Prostate gland (tissue), 2 donors: ENCODE measurements at regions not wholly inside any gene's neighbourhood (a gene's known extent, or its start where the extent isn't known, plus 50 kb on each side); places are given as distances from the start of the nearest gene placed in this dataset.
"Not testable (repeated sequence)": the region's sequence is repeated elsewhere in the genome, so short reads cannot be mapped to it uniquely, and the experiment has no call there.

Experiments used
- DNase-seq: peaks from one replicate; pipeline ENCODE4 v3.0.0-alpha.2; 2019; ENCODE audit warnings: low spot score
- H3K27ac ChIP-seq, 2 donors: fragments of 200-600 bp; sonication (generic); 2 replicates each; pipeline ENCODE4 v1.5.1; 2017 to 2019
- H3K27me3 ChIP-seq: fragments of 200-600 bp; sonication (generic); replicated peaks from 2 replicates; pipeline ENCODE4 v1.5.1; 2019; ENCODE audit not compliant: insufficient read depth
- H3K36me3 ChIP-seq, 2 donors: fragments of 200-600 bp; sonication (generic); 1 replicate in 1 of 2; 2 replicates in 1 of 2; pipeline versions ENCODE4 v1.5.1 to v1.8.1; 2017 to 2019
- H3K4me1 ChIP-seq: fragments of 200-600 bp; sonication (generic); replicated peaks from 2 replicates; pipeline ENCODE4 v1.5.1; 2019
- H3K4me3 ChIP-seq, 2 donors: fragments of 200-600 bp; sonication (generic); 2 replicates each; pipeline ENCODE4 v1.5.1; 2017 to 2019
- H3K9me3 ChIP-seq: fragments of 200-600 bp; sonication (generic); 2 replicates; pipeline ENCODE4 v1.5.1; 2017
- CTCF ChIP-seq, 4 experiments: fragments of 200-600 bp in 2 of 4; fragments of 450-650 bp in 2 of 4; sonication (generic) in 2 of 4; IDR thresholded peaks; 1 replicate in 3 of 4; 2 replicates in 1 of 4; pipeline ENCODE4 v1.5.1; 2016 to 2019; ENCODE audit warnings: antibody characterized with exemption in 4 of 4, mild to moderate bottlenecking in 2 of 4, moderate library complexity in 2 of 4
- POLR2A ChIP-seq: fragments of 450-650 bp; IDR thresholded peaks from one replicate; pipeline ENCODE4 v1.6.1; 2016; ENCODE audit warnings: antibody characterized with exemption, mild to moderate bottlenecking
- POLR2AphosphoS5 ChIP-seq: sonication (generic); formaldehyde crosslinking; IDR thresholded peaks from one replicate; pipeline ENCODE4 v1.6.1; 2017; ENCODE audit warnings: antibody characterized with exemption
- WGBS: methylation state at CpG from one replicate; pipeline ENCODE4 v1.1.5; 2018; 5-methylcytosine and 5-hydroxymethylcytosine counted together
- intact Hi-C: fragments of 100-400 bp; cut with DNase I; formaldehyde crosslinking; loops from one replicate; pipeline ENCODE4 v1.14.2; 2022

- intact Hi-C loops = no loop called here
- no peak for DNase-seq
- no peaks in the 10 kb centered on the region for H3K4me1 ChIP-seq
- H3K27ac ChIP-seq = no peak overlapping the region
- no peaks in the 10 kb centered on the region for H3K36me3 ChIP-seq
- no peak overlapping the region for H3K4me3 ChIP-seq
- 79% methylated on average over 4 of the region's 4 CpGs for WGBS
- H3K9me3 ChIP-seq = no peaks in the 10 kb centered on the region
- TF ChIP-seq CTCF (IDR thresholded peaks at IDR 0.05) (no peak), POLR2A (no peak), POLR2AphosphoS5 (no peak)
- no peaks in the 10 kb centered on the region for H3K27me3 ChIP-seq
Observed at GRCh38 chr21:20452935-20453334, 545.3 kb upstream of the NCAM2 start.

GRCh38 chr21:20459838-20460237 lies 538.4 kb upstream of the NCAM2 start:
- DNase-seq = no peak
- Histone ChIP-seq H3K4me1 (no peaks in the 10 kb centered on the region), H3K27ac (no peak overlapping the region), H3K9me3 (no peaks in the 10 kb centered on the region), H3K27me3 (no peaks in the 10 kb centered on the region), H3K4me3 (no peak overlapping the region), H3K36me3 (no peaks in the 10 kb centered on the region)
- TF ChIP-seq POLR2AphosphoS5 = no peak
- no peak for TF ChIP-seq CTCF (IDR thresholded peaks at IDR 0.05)
- no peak for TF ChIP-seq POLR2A
- 51% methylated on average over 4 of the region's 4 CpGs for WGBS
- intact Hi-C loops = no loop called here

- DNase-seq = no peak
- intact Hi-C loops = no loop called here
- Histone ChIP-seq H3K27ac (no peak overlapping the region), H3K27me3 (no peaks in the 10 kb centered on the region), H3K4me1 (no peaks in the 10 kb centered on the region), H3K9me3 (no peaks in the 10 kb centered on the region), H3K4me3 (no peak overlapping the region), H3K36me3 (no peaks in the 10 kb centered on the region)
- TF ChIP-seq POLR2AphosphoS5 = no peak
- no peak for TF ChIP-seq CTCF (IDR thresholded peaks at IDR 0.05)
- no peak for TF ChIP-seq POLR2A
Observed at GRCh38 chr21:20463362-20463761, 534.8 kb upstream of the NCAM2 start.

- H3K9me3 ChIP-seq = no peaks in the 10 kb centered on the region
- TF ChIP-seq POLR2AphosphoS5 = no peak
- no peak for TF ChIP-seq CTCF (IDR thresholded peaks at IDR 0.05)
- TF ChIP-seq POLR2A = no peak
- intact Hi-C loops = no loop called here
- no peaks in the 10 kb centered on the region for H3K27me3 ChIP-seq
- no peak for DNase-seq
- H3K4me1 ChIP-seq = no peaks in the 10 kb centered on the region
- H3K36me3 ChIP-seq = no peaks in the 10 kb centered on the region
- 50% methylated on average over 4 of the region's 4 CpGs for WGBS
- H3K27ac ChIP-seq = no peak overlapping the region
- H3K4me3 ChIP-seq = no peak overlapping the region
Observed at GRCh38 chr21:20469361-20469760, 528.8 kb upstream of the NCAM2 start.

GRCh38 chr21:20486303-20486702 lies 511.9 kb upstream of the NCAM2 start:
- Histone ChIP-seq H3K27me3 (no peaks in the 10 kb centered on the region), H3K4me1 (no peaks in the 10 kb centered on the region), H3K9me3 (no peaks in the 10 kb centered on the region), H3K36me3 (no peaks in the 10 kb centered on the region), H3K27ac (no peak overlapping the region), H3K4me3 (no peak overlapping the region)
- TF ChIP-seq POLR2A = no peak
- TF ChIP-seq POLR2AphosphoS5 = no peak
- TF ChIP-seq CTCF (IDR thresholded peaks at IDR 0.05) = no peak
- DNase-seq = no peak
- intact Hi-C loops = no loop called here

GRCh38 chr21:20502915-20503314 lies 495.3 kb upstream of the NCAM2 start:
- H3K36me3 ChIP-seq, intact Hi-C loops, H3K4me1 ChIP-seq, H3K4me3 ChIP-seq, H3K27ac ChIP-seq, H3K9me3 ChIP-seq, DNase-seq, H3K27me3 ChIP-seq: not testable (repeated sequence)
- WGBS = 58% methylated on average over 3 of the region's 3 CpGs
